Astrocyte (in vitro differentiated cells and primary cell): ENCODE measurements at regions not wholly inside any gene's neighbourhood (a gene's known extent, or its start where the extent isn't known, plus 50 kb on each side); places are given as distances from the start of the nearest gene placed in this dataset.

ENCODE experiments used
- DNase-seq: peaks from one replicate; pipeline ENCODE4 v3.0.0-alpha.2; 2010; ENCODE audit warnings: low read depth
- FAIRE-seq: peaks from 2 replicates; lab custom pipeline; 2011; peaks lifted over from hg19 to GRCh38; lab: Jason Lieb, UNC
- H2AFZ ChIP-seq: 2 replicates; pipeline ENCODE4 v1.6.0; 2012; ENCODE audit warnings: low read depth, low read length, inconsistent platforms
- H3K27ac ChIP-seq: 2 replicates; pipeline ENCODE4 v1.5.1; 2011; ENCODE audit warnings: low read depth, low read length, inconsistent platforms
- H3K27me3 ChIP-seq: 2 replicates; pipeline ENCODE4 v1.6.0; 2011; ENCODE audit warnings: low read length, inconsistent platforms; ENCODE audit not compliant: insufficient read depth
- H3K36me3 ChIP-seq: 2 replicates; pipeline ENCODE4 v1.5.1; 2011; ENCODE audit warnings: low read length, inconsistent platforms; ENCODE audit not compliant: insufficient read depth
- H3K4me1 ChIP-seq: 2 replicates; pipeline ENCODE4 v1.5.1; 2011; ENCODE audit warnings: low read length, inconsistent platforms; ENCODE audit not compliant: insufficient read depth
- H3K4me2 ChIP-seq: 2 replicates; pipeline ENCODE4 v1.6.0; 2012; ENCODE audit warnings: low read length, inconsistent platforms
- H3K4me3 ChIP-seq: 2 replicates; pipeline ENCODE4 v1.5.1; 2011; ENCODE audit warnings: low read depth, mild to moderate bottlenecking, low read length, inconsistent platforms; ENCODE audit not compliant: insufficient read depth
- H3K79me2 ChIP-seq: 2 replicates; pipeline ENCODE4 v1.6.0; 2012; ENCODE audit warnings: mild to moderate bottlenecking, low read length, inconsistent platforms; ENCODE audit not compliant: insufficient read depth
- H3K9ac ChIP-seq: 2 replicates; pipeline ENCODE4 v1.6.0; 2012; ENCODE audit warnings: mild to moderate bottlenecking, low read length, inconsistent platforms
- H3K9me3 ChIP-seq: 2 replicates; pipeline ENCODE4 v1.5.1; 2012; ENCODE audit warnings: low read depth, mild to moderate bottlenecking, low read length, inconsistent platforms; ENCODE audit not compliant: insufficient read depth
- H4K20me1 ChIP-seq: 2 replicates; pipeline ENCODE4 v1.6.0; 2012; ENCODE audit warnings: low read length, inconsistent platforms; ENCODE audit not compliant: insufficient read depth
- H3K27ac Mint-ChIP-seq: one replicate; pipeline ENCODE4 v1.8.0; 2021; ENCODE audit warnings: mild to moderate bottlenecking, mixed read lengths; ENCODE audit not compliant: unreplicated experiment
- H3K27me3 Mint-ChIP-seq: one replicate; pipeline ENCODE4 v1.8.0; 2021; ENCODE audit warnings: low read depth, mixed read lengths; ENCODE audit not compliant: unreplicated experiment
- H3K36me3 Mint-ChIP-seq: one replicate; pipeline ENCODE4 v1.8.0; 2021; ENCODE audit warnings: low read depth, mixed read lengths; ENCODE audit not compliant: unreplicated experiment
- H3K4me1 Mint-ChIP-seq: one replicate; pipeline ENCODE4 v1.8.0; 2021; ENCODE audit warnings: low read depth, mixed read lengths; ENCODE audit not compliant: unreplicated experiment
- H3K4me3 Mint-ChIP-seq: one replicate; pipeline ENCODE4 v1.8.0; 2021; ENCODE audit warnings: mild to moderate bottlenecking, moderate library complexity, mixed read lengths; ENCODE audit not compliant: unreplicated experiment
- H3K9me3 Mint-ChIP-seq: one replicate; pipeline ENCODE4 v1.8.0; 2021; ENCODE audit warnings: mild to moderate bottlenecking, mixed read lengths; ENCODE audit not compliant: unreplicated experiment
- CTCF ChIP-seq: IDR thresholded peaks from 2 replicates; pipeline ENCODE4 v1.5.1; 2011; ENCODE audit warnings: low read depth, mild to moderate bottlenecking, inconsistent platforms, low read length, moderate library complexity; ENCODE audit not compliant: insufficient read depth
- EZH2 ChIP-seq: IDR thresholded peaks from 2 replicates; pipeline ENCODE4 v1.6.1; 2012; ENCODE audit warnings: mild to moderate bottlenecking, low read length, inconsistent platforms; ENCODE audit not compliant: insufficient read depth

GRCh38 chr2:53407363-53408080, 360.1 kb upstream of the CHAC2 start:
- TF ChIP-seq CTCF (no peak), EZH2 (no peak)
- H3K4me1 Mint-ChIP-seq, result peaks cover 12% of the 10 kb centered on the region
- H3K27me3 Mint-ChIP-seq, result no peaks in the 10 kb centered on the region
- no peaks in the 10 kb centered on the region for H3K36me3 Mint-ChIP-seq
- H3K4me3 Mint-ChIP-seq, result no peak overlapping the region
- Histone ChIP-seq H3K4me2 (no peak overlapping the region), H3K4me3 (no peak overlapping the region), H3K27ac (no peak overlapping the region), H2AFZ (no peak overlapping the region), H3K4me1 (peaks cover 3% of the 10 kb centered on the region), H3K36me3 (no peaks in the 10 kb centered on the region), H3K9ac (no peak overlapping the region), H4K20me1 (no peaks in the 10 kb centered on the region), H3K9me3 (no peaks in the 10 kb centered on the region), H3K27me3 (no peaks in the 10 kb centered on the region), H3K79me2 (no peaks in the 10 kb centered on the region)
- DNase-seq, result peak; percentile 33
- H3K9me3 Mint-ChIP-seq, result peaks cover 7% of the 10 kb centered on the region
- no peak overlapping the region for H3K27ac Mint-ChIP-seq
- FAIRE-seq, result no peak

- Mint-ChIP-seq H3K4me3 (no peak overlapping the region), H3K4me1 (peaks cover 14% of the 10 kb centered on the region), H3K36me3 (no peaks in the 10 kb centered on the region), H3K27me3 (no peaks in the 10 kb centered on the region), H3K9me3 (no peaks in the 10 kb centered on the region), H3K27ac (peak overlapping the region; percentile 54)
- no peaks in the 10 kb centered on the region for H3K79me2 ChIP-seq
- H3K9ac ChIP-seq, result no peak overlapping the region
- H3K27me3 ChIP-seq, result no peaks in the 10 kb centered on the region
- H3K4me1 ChIP-seq, result peaks cover 3% of the 10 kb centered on the region
- FAIRE-seq (peak; percentile 50), DNase-seq (peak; percentile 77)
- H3K9me3 ChIP-seq, result no peaks in the 10 kb centered on the region
- peak overlapping the region; percentile 7 for H3K27ac ChIP-seq
- no peak overlapping the region for H3K4me3 ChIP-seq
- no peak for TF ChIP-seq EZH2
- no peak for TF ChIP-seq CTCF
- no peak overlapping the region for H2AFZ ChIP-seq
- no peaks in the 10 kb centered on the region for H3K36me3 ChIP-seq
- peak overlapping the region; percentile 47 for H3K4me2 ChIP-seq
- H4K20me1 ChIP-seq, result no peaks in the 10 kb centered on the region
These were observed 363.7 kb upstream of the CHAC2 start for GRCh38 chr2:53403792-53404413.

- FAIRE-seq, result no peak
These were observed 370.5 kb upstream of the CHAC2 start for GRCh38 chr2:53397085-53397484.

More at GRCh38 chr2:53397085-53397484, 370.5 kb upstream of the CHAC2 start:
- Histone ChIP-seq H4K20me1 (no peaks in the 10 kb centered on the region), H3K4me3 (no peak overlapping the region), H3K27ac (no peak overlapping the region), H3K4me1 (no peaks in the 10 kb centered on the region), H3K27me3 (no peaks in the 10 kb centered on the region), H3K9ac (no peak overlapping the region), H3K9me3 (no peaks in the 10 kb centered on the region), H2AFZ (no peak overlapping the region), H3K4me2 (no peak overlapping the region), H3K36me3 (no peaks in the 10 kb centered on the region), H3K79me2 (no peaks in the 10 kb centered on the region)
- Mint-ChIP-seq H3K27ac (no peak overlapping the region), H3K4me3 (no peak overlapping the region), H3K36me3 (no peaks in the 10 kb centered on the region), H3K4me1 (peaks cover 2% of the 10 kb centered on the region), H3K27me3 (no peaks in the 10 kb centered on the region), H3K9me3 (no peaks in the 10 kb centered on the region)
- no peak for TF ChIP-seq EZH2
- no peak for TF ChIP-seq CTCF
- DNase-seq, result no peak
